A549 (cell line): ENCODE measurements at regions not wholly inside any gene's neighbourhood (a gene's known extent, or its start where the extent isn't known, plus 50 kb on each side); places are given as distances from the start of the nearest gene placed in this dataset.

Source experiments
- ATAC-seq, 2 experiments: fragments of 200-7000 bp in 1 of 2; fragments of >200 bp in 1 of 2; cut with Nextera tagmentation in 1 of 2; cut with Tn5 transposase in 1 of 2; 3 replicates each; pipeline versions ENCODE4 v1.8.0 to v1.9.1; 2018 to 2020; ENCODE audit warnings: mild to moderate bottlenecking in 1 of 2, moderate library complexity in 1 of 2
- CTCF ChIA-PET: fragments of 300-600 bp; sonication (Branson Sonifier 250); formaldehyde crosslinking; extraction: SDS; loops from one replicate; lab custom pipeline; 2021; ENCODE audit warnings: antibody characterized with exemption, inconsistent platforms; lab: Yijun Ruan, JAX
- POLR2A ChIA-PET: fragments of 350-600 bp; formaldehyde crosslinking; extraction: SDS; loops from one replicate; lab custom pipeline; 2021; ENCODE audit warnings: antibody characterized with exemption, inconsistent platforms; lab: Yijun Ruan, JAX
- DNase-seq, 2 experiments: peaks; one replicate each; pipeline versions ENCODE4 v3.0.0 to v3.0.0-alpha.2; 2011 to 2016; ENCODE audit warnings: low read depth in 1 of 2, low spot score in 1 of 2
- FAIRE-seq: peaks from 2 replicates; lab custom pipeline; 2011; peaks lifted over from hg19 to GRCh38; lab: Jason Lieb, UNC
- H3K27ac ChIP-seq, 2 experiments: fragments of >200 bp; sonication (Bioruptor Twin); formaldehyde crosslinking; 3 replicates each; pipeline ENCODE4 v1.5.1; 2016 to 2017
- H3K4me1 ChIP-seq: fragments of >200 bp; sonication (Bioruptor Twin); formaldehyde crosslinking; 3 replicates; pipeline ENCODE4 v1.6.1; 2016
- H3K4me2 ChIP-seq: fragments of >200 bp; sonication (Bioruptor Twin); formaldehyde crosslinking; 3 replicates; pipeline ENCODE4 v1.6.1; 2016
- H3K4me3 ChIP-seq: fragments of >200 bp; sonication (Bioruptor Twin); formaldehyde crosslinking; 3 replicates; pipeline ENCODE4 v1.5.1; 2016
- H3K9me3 ChIP-seq: fragments of >200 bp; sonication (Bioruptor Twin); formaldehyde crosslinking; 3 replicates; pipeline ENCODE4 v1.6.1; 2016
- CBX8 ChIP-seq: fragments of 200-600 bp; sonication (generic); IDR thresholded peaks from 2 replicates; pipeline ENCODE4 v1.6.1; 2016
- CEBPB ChIP-seq, 2 experiments: fragments of >200 bp in 1 of 2; sonication (Bioruptor Twin) in 1 of 2; formaldehyde crosslinking in 1 of 2; IDR thresholded peaks; 2 replicates each; pipeline ENCODE4 v1.6.1; 2012 to 2016
- ELK1 ChIP-seq: fragments of 150-350 bp; IDR thresholded peaks from 2 replicates; pipeline ENCODE4 v1.6.1; 2014; ENCODE audit warnings: low read depth, mild to moderate bottlenecking, low read length
- EP300 ChIP-seq, 2 experiments: fragments of >200 bp; sonication (Bioruptor Twin); formaldehyde crosslinking; IDR thresholded peaks; 2 replicates in 1 of 2; 3 replicates in 1 of 2; pipeline ENCODE4 v1.6.1; 2016 to 2017
- ESRRA ChIP-seq: fragments of 150-350 bp; IDR thresholded peaks from 2 replicates; pipeline ENCODE4 v1.6.1; 2014; ENCODE audit warnings: mild to moderate bottlenecking, low read length, borderline replicate concordance
- HDAC2 ChIP-seq: fragments of 200-600 bp; sonication (generic); IDR thresholded peaks from 2 replicates; pipeline ENCODE4 v1.6.1; 2016
- KDM5A ChIP-seq: fragments of 200-600 bp; sonication (generic); IDR thresholded peaks from 2 replicates; pipeline ENCODE4 v1.6.1; 2016; ENCODE audit warnings: antibody characterized with exemption, mild to moderate bottlenecking
- MAFK ChIP-seq: fragments of 450-650 bp; IDR thresholded peaks from 2 replicates; pipeline ENCODE4 v1.6.1; 2014; ENCODE audit not compliant: partially characterized antibody
- PHF8 ChIP-seq: fragments of 200-600 bp; sonication (generic); IDR thresholded peaks from 2 replicates; pipeline ENCODE4 v1.6.1; 2016; ENCODE audit warnings: low read depth, mild to moderate bottlenecking, antibody characterized with exemption, moderate library complexity, borderline replicate concordance
- POLR2A ChIP-seq: IDR thresholded peaks from 2 replicates; pipeline ENCODE4 v1.6.1; 2012; ENCODE audit warnings: mild to moderate bottlenecking, low read length
- POLR2AphosphoS2 ChIP-seq: conservative IDR thresholded peaks from 2 replicates; pipeline ENCODE4 v1.6.1; 2012; ENCODE audit warnings: low read length, improper control_type of control experiment, inconsistent platforms
- SMC3 ChIP-seq: fragments of >200 bp; sonication (Bioruptor Twin); formaldehyde crosslinking; IDR thresholded peaks from 3 replicates; pipeline ENCODE4 v1.6.1; 2018; ENCODE audit warnings: inconsistent platforms
- SREBF2 ChIP-seq: fragments of 450-650 bp; IDR thresholded peaks from 2 replicates; pipeline ENCODE4 v1.6.1; 2014; ENCODE audit warnings: mild to moderate bottlenecking, moderate library complexity
- WGBS: methylation state at CpG from one replicate; pipeline ENCODE4 v1.1.6; 2017; ENCODE audit errors: missing lambda C conversion rate; 5-methylcytosine and 5-hydroxymethylcytosine counted together
- TF ChIP-seq, protein P1 (sequence below): fragments of 200-600 bp; sonication (generic); IDR thresholded peaks from 2 replicates; pipeline ENCODE4 v1.6.1; 2016; ENCODE audit warnings: antibody characterized with exemption, mild to moderate bottlenecking, moderate library complexity
- TF ChIP-seq, protein P2 (sequence below): fragments of >200 bp; sonication (Bioruptor Twin); formaldehyde crosslinking; IDR thresholded peaks from 3 replicates; pipeline ENCODE4 v1.5.1; 2016
- TF ChIP-seq, protein P3 (sequence below): IDR thresholded peaks from 2 replicates; pipeline ENCODE4 v1.6.1; 2012

GRCh38 chr17:14736631-14737030 lies 435.8 kb downstream of the HS3ST3B1 start:
- ChIA-PET POLR2A (no interaction called here), CTCF (interaction anchor here (0.6 to 2.8 kb wide), 3 partner anchors 10 to 191 kb away, joined by 4 to 10 read pairs (median 9); no protein-coding TSS in a partner anchor)
- 67% methylated on average over 6 of the region's 6 CpGs for WGBS
- peak overlapping the region; percentile 79 for H3K4me2 ChIP-seq
- ATAC-seq = no peak
- TF ChIP-seq SREBF2 (no peak), POLR2AphosphoS2 (no peak), KDM5A (no peak), SMC3 (no peak), ELK1 (no peak), EP300 (IDR thresholded peaks at IDR 0.05) (no peak), PHF8 (no peak), ESRRA (no peak)
- TF ChIP-seq, protein P1, sequence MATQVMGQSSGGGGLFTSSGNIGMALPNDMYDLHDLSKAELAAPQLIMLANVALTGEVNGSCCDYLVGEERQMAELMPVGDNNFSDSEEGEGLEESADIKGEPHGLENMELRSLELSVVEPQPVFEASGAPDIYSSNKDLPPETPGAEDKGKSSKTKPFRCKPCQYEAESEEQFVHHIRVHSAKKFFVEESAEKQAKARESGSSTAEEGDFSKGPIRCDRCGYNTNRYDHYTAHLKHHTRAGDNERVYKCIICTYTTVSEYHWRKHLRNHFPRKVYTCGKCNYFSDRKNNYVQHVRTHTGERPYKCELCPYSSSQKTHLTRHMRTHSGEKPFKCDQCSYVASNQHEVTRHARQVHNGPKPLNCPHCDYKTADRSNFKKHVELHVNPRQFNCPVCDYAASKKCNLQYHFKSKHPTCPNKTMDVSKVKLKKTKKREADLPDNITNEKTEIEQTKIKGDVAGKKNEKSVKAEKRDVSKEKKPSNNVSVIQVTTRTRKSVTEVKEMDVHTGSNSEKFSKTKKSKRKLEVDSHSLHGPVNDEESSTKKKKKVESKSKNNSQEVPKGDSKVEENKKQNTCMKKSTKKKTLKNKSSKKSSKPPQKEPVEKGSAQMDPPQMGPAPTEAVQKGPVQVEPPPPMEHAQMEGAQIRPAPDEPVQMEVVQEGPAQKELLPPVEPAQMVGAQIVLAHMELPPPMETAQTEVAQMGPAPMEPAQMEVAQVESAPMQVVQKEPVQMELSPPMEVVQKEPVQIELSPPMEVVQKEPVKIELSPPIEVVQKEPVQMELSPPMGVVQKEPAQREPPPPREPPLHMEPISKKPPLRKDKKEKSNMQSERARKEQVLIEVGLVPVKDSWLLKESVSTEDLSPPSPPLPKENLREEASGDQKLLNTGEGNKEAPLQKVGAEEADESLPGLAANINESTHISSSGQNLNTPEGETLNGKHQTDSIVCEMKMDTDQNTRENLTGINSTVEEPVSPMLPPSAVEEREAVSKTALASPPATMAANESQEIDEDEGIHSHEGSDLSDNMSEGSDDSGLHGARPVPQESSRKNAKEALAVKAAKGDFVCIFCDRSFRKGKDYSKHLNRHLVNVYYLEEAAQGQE = no peak
- TF ChIP-seq, all 56 proteins: peak for 0
- FAIRE-seq = no peak
- Histone ChIP-seq H3K4me3 (no peak overlapping the region), H3K4me1 (peaks cover 48% of the 10 kb centered on the region), H3K27ac (peak overlapping the region; percentile 87 to 90), H3K9me3 (no peaks in the 10 kb centered on the region)
- DNase-seq = no peak

DNA sequence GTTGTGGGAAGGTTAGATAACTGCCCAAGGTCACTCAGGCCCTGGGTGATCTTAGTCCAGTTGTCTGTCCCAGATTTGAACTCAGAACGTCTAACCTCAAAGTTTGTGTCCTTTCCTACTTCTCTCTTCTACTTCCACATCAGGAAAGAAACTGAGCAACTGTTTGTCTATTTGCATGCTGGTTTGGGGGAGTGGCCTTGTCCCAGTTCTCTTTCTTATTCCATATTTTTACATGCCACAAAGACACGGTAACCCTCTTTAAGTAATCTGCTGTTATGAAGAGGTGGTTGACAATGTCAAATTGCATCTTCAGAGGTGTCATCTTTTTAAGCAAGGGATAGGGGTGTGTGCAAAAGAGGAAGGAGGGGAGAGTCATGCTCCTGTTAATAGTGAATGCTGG lies 432.5 kb downstream of the HS3ST3B1 start:
- no peak for TF ChIP-seq MAFK
- TF ChIP-seq, protein P2, sequence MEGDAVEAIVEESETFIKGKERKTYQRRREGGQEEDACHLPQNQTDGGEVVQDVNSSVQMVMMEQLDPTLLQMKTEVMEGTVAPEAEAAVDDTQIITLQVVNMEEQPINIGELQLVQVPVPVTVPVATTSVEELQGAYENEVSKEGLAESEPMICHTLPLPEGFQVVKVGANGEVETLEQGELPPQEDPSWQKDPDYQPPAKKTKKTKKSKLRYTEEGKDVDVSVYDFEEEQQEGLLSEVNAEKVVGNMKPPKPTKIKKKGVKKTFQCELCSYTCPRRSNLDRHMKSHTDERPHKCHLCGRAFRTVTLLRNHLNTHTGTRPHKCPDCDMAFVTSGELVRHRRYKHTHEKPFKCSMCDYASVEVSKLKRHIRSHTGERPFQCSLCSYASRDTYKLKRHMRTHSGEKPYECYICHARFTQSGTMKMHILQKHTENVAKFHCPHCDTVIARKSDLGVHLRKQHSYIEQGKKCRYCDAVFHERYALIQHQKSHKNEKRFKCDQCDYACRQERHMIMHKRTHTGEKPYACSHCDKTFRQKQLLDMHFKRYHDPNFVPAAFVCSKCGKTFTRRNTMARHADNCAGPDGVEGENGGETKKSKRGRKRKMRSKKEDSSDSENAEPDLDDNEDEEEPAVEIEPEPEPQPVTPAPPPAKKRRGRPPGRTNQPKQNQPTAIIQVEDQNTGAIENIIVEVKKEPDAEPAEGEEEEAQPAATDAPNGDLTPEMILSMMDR = no peak
- Histone ChIP-seq H3K4me1 (peaks cover 16% of the 10 kb centered on the region), H3K27ac (peak overlapping the region in 1 of 2 experiments; percentile 23; a peak in 1 of 6 replicates), H3K4me3 (no peak overlapping the region), H3K4me2 (no peak overlapping the region), H3K9me3 (no peaks in the 10 kb centered on the region)
- POLR2A ChIA-PET = no interaction called here
- no peak for DNase-seq
- ATAC-seq = no peak
- peak; percentile 51 for FAIRE-seq
- CTCF ChIA-PET = no interaction called here
- 87% methylated on average over 2 of the region's 2 CpGs for WGBS

DNA sequence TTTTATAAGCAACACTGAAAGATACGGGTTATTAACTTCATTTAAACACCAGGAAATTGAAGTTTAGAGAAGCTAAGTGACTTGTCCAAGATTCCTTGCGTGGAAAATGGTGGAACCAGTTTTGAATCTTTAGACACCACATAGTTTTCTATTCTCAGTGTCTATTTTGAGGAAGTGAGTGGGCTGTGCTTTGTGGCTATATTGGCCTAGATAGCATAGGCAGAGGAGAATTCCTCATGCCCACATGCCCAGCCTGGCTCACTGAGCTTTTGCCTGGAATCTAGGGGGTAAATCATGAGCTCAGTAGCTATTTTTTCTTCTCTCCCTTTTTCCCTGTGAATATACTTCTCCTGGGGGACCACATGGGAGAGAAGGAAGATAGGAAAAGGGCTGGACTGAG lies 431.3 kb downstream of the HS3ST3B1 start:
- Histone ChIP-seq H3K27ac (no peak overlapping the region; a peak in 1 of 6 replicates), H3K9me3 (no peaks in the 10 kb centered on the region)
- ATAC-seq (no peak), FAIRE-seq (no peak)
- POLR2A ChIA-PET = no interaction called here
- TF ChIP-seq HDAC2 (no peak), POLR2A (no peak), CBX8 (no peak), CEBPB (IDR thresholded peaks at IDR 0.05) (no peak)
- TF ChIP-seq, protein P1 = no peak
- TF ChIP-seq, protein P3, sequence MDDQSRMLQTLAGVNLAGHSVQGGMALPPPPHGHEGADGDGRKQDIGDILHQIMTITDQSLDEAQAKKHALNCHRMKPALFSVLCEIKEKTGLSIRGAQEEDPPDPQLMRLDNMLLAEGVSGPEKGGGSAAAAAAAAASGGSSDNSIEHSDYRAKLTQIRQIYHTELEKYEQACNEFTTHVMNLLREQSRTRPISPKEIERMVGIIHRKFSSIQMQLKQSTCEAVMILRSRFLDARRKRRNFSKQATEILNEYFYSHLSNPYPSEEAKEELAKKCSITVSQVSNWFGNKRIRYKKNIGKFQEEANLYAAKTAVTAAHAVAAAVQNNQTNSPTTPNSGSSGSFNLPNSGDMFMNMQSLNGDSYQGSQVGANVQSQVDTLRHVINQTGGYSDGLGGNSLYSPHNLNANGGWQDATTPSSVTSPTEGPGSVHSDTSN = no peak
- TF ChIP-seq, all 56 proteins: peak for 0
- DNase-seq = no peak
- no peak overlapping the region for H3K4me3 ChIP-seq
- no peak overlapping the region for H3K4me2 ChIP-seq
- peaks cover 11% of the 10 kb centered on the region for H3K4me1 ChIP-seq
- whole genome bisulfite sequencing = 74% methylated on average over 2 of the region's 2 CpGs
- CTCF ChIA-PET = interaction anchor here (0.7 kb wide), 1 partner anchor 9 kb away, joined by 3 read pairs; no protein-coding TSS in a partner anchor
